ENCODE measurements at regions not wholly inside any gene's neighbourhood (a gene's known extent, or its start where the extent isn't known, plus 50 kb on each side); places are given as distances from the start of the nearest gene placed in this dataset.
A peak's percentile ranks its signal among the peaks of the same experiment; 100 is the strongest.

DNA sequence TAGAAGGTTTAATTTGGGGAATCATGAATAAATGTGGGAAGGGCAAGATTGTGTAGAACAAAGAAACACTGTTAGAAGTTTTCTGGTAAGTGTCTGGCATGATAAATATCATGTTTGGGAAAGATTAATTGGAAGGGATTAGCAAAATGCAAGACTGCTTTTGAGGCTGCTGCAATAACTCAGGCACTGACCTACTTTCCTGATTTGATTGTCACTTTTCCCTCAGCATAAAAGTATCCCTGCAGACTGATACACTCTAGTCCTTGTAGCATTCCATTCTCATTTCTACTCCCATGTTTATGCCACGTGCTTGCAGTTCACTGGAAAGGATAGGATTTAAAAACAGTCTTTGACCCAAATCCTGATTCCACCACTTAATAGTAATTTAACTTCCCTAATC lies 303.3 kb upstream of the SEMA3A start:
- no peak for DNase-seq (ENCODE audit: low read depth in 2 of 2)

DNA sequence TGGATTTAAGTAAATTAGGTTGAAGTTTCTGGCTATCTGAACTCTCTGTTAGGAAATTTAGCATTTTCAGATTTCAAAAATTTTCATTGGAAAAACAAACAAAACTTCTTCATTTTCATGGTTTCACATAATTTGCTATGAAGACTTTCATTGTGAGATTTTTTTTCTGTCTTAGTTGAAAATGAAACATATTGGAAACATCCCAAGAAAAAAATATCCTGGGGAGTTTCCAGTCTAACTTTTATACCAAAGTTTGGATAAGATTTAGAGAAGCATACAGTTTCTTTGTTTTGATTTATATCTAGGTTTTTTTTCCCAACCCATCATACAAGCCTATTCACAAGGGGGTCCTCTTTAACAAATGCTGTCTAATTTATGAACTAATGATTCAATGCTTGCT lies 300.5 kb upstream of the SEMA3A start:
- no peak for DNase-seq (ENCODE audit: low read depth in 2 of 2)

DNA sequence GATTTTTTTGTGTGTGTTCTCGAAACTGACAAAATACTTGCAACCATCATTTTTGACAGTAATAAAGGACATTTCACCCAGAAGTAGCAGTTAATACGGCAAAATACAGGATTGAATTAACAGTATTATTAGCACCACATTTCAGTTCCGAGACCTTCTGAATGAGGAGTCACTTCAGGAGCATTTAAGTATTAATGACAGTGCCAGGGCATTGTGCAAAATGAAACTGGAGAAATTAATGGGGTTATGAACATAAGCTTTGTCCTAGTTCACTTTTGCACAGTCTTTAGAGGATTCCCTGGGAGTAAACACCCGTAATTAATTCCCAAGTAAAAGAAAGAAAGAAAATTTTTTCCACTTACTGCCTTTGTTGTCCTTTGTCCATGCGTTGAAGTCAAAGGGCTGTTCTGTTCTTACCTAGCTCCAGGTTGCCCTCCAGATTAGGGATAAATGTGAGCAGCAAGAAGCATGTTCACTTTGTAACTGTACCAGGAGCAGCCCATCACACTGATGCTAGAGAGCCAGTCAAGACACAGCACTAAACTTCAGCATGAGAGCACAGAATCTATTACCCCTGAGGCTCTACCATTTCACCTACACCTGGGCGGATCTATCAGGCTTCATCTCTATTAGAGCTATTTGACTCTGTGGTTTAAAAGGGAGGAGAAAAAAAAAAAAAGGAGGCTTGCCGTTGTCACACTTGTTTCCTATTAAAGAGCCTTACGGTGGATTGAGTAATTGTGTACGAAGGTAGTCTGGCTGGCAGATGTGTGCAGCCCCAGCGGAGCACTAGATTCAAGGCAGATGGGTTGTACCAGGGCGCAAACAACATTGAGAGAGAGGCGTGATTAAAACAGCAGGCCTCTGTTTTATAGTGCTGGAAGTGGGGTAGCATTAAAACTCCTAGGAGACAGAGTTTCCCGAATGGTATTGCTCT lies 297.8 kb upstream of the SEMA3A start:
- DNase-seq (ENCODE audit: low read depth in 2 of 2), result no peak

DNA sequence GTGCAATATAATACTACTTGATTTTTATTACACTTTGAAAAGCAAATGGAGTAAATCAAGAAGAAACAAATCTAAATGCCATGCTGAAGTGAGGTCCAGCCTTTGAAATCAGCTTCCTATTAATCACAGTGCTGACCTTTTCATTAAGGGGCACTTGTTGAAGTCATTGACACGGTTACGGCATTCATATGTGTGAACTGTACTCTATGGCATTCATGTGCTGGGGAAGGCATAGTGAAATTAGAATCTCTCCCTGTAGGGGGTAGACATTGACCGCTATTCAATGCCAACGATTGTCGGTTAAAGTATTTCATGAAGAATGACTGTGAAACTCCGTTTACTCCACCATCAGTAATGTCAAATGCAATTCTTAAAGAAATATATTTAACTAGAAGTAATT lies 296.1 kb upstream of the SEMA3A start:
- DNase-seq (ENCODE audit: low read depth in 2 of 2), result no peak

DNA sequence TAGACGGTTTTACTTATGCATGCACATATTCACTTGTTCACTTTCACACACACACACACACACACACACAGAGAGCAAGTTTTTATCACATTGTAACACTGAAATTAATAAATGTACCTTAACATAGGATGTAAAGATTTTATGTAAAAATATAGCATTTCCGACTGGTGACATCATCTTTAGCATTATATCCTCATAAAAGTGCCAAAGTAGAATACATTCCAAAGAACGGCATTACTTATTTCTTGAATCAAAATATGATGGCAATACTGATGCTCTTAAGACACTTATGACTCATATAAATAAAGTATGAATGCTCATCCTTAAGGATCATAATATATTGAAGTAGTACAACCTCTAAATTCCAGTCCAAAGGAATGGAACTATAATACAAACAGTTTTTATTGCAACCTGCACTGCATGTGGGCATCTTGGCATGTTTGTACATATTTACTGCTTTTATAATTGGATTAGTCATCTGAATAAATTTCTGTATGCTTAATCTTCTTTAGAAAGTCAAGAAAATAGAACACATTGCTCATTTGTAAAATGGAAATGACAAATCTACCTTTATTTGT lies 290.0 kb upstream of the SEMA3A start:
- DNase-seq (ENCODE audit: low read depth in 2 of 2), result no peak

DNA sequence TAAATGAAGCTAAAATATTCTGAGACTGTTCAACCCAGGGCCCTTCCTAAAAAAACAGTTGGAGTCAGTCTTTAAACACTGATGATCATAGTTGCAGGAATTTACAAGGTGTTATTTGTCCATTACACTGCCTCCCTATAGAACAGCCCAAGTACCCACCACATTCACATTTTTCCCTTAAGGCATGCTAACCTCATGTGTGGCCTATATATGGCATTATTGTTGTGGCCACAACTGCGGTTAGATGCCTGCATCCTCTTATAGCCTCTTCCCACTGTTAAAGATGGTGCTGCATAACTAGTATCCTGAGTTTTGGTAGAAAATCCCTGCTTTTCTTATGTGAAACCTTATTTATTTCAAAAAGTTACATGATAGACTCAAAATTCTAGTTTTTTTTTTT lies 287.9 kb upstream of the SEMA3A start:
- DNase-seq (ENCODE audit: low read depth in 2 of 2), result no peak

DNA sequence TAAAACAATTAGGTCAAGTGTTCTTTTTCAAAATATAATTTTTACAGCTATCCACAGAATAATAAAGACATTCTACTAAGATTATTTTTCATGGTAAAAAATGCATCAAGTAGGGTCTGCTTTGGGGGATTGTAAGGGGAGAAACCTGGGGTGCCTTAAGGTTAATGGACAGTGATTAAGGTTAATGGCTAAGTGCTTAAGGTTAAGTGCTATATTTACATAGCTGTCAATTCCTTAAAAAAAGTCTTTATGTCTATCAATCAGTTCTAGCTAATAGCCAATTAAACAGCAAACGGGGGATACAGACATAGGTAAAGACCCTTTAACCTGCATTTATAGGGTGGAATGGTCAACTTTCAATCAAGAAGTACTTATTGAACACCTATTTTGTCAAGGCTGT lies 284.5 kb upstream of the SEMA3A start:
- no peak for DNase-seq (ENCODE audit: low read depth in 2 of 2)

DNA sequence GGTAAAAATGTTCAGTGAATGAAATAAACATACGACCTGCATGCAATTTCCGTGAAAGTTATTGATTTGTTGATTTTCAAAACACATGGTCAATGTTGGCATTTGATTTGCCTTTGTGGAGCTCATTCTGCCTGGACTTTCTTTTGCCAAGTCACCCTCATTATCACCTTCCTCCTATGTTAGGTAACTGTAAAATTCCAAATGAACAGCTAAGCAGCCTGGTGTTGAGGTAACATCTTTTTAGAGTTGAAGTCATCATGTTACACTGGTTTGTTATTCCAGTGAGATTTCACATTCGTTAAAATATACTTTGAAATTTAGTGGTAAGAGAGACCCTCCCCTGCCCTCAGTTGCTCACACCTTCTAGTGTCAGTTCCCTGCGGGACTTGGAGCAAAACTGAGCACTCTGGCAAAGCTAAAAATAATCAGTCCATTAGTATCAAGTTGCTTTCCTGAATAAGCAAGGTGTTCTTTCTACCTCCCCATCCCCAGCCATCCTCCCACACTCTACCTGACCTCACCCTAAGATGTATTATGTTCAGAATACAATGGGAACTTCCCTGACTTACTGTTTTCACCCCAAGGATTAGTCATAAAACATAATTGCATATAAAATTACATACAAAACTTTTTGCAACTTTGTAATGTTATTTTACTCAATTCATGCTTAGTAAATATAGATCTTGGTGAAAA lies 283.3 kb upstream of the SEMA3A start:
- no peak for DNase-seq (ENCODE audit: low read depth in 2 of 2)

DNA sequence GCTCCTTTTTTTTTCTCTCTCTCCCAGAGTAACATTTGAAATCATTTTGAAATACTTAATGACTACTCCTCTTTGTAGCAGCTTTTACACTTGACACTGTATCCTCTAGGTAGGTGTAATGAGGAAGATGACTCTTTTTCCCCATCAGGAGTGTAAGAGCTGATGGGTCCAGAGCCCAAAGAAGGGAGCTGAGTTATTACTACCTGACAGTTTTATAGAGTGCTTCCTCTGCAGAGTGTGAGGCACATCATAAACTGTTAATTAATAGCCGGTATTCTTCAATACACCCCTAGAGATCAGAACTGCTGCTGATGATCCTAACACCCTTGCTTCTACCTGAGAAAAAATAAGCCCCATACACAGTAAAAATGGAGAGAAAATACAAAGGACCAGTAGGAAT lies 279.8 kb upstream of the SEMA3A start:
- no peak for DNase-seq (ENCODE audit: low read depth in 2 of 2)

DNA sequence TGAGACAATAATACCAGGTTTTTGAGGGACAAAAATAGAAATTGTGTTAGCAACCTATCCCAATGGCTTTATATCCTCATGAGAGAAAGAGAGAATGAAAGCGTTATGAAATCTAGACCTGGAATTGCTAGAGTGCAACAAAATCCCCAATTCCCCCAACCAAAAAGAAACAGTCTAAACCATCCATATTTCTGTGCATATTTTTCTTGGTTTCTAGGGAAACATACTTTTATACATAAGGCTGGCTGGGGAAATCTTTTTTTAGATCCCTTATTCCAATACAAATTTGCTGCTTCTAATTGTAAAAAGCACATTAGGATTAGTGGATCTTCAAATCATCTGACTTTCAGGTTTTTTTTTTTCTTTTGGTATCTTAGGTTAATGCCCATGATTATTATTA lies 277.0 kb upstream of the SEMA3A start:
- DNase-seq (ENCODE audit: low read depth in 2 of 2), result no peak

DNA sequence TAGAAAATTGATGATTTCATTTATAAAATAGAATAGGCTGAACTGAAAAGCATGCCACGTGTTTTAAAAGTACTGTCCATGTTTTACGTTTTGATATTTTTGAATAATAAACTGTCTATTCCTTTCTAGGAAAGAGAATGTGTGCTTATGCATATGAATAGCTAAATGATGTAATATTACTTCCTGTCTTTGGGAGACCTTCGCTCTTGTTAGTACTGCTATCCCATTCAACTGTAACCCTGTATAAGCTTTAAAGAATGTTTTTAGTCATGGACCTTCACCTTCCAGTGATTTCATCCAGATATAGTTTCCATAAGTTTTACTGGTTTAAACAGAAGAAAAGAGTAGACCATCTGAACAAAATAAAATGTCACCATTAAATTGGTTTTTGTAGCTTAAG lies 274.4 kb upstream of the SEMA3A start:
- peak; percentile 33 to 70 for DNase-seq (ENCODE audit: low read depth in 2 of 2)

DNA sequence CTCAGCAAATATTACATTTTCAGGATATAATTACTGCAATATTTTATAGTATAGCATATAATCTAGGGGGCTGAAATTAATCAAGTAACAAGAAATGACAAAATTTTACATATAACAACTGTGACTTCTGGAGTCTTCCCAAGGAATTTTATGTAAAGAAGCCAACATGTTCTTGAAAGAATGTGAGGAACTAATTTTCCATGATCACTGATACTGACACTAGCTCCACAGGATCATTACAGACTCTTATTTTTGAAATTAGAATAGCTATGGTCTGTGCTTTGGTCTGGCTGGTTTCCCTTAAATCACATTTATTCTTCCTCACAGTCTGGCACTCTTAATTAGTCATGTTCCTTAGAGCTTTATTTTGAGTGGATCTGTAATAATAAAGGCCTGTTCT lies 267.7 kb upstream of the SEMA3A start:
- DNase-seq (ENCODE audit: low read depth in 2 of 2), result no peak

DNA sequence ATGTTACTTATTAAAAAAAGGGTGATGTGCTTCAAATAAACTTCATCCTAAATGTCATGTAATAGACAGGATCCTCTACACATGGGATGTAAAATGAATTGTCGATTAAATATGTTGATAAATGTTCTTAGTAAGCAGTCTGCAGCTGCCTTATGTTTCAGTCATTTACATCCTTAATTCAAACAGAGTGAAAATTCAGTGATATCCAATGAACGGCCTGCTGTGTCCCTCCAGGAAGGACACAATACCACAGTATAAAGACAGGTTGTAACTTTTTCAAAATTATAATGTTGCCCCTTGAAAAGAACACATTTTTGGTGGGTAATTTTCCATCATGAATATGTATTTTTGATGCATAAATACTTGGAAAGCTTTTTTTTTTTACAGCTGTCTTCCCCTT lies 266.5 kb upstream of the SEMA3A start:
- DNase-seq (ENCODE audit: low read depth in 2 of 2), result no peak

DNA sequence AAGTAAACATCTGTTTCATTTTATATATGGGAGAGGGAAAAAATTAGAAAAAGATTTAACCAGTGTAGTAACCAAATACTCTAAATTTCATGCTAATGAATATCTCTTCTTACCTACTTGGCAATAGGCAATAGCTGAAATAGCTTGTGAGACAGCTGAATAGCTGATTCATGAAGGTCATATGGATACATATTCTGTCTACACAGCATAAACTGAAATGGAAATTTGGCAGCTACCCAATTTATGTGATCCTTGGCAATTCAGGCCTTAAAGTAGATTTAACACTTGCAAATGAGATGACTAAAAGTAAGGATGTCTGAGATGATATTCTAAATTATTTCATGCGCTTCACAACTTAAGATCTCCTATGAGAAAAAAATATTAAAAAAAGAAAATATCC lies 261.2 kb upstream of the SEMA3A start:
- peak; percentile 56 to 60 for DNase-seq (ENCODE audit: low read depth in 2 of 2)

DNA sequence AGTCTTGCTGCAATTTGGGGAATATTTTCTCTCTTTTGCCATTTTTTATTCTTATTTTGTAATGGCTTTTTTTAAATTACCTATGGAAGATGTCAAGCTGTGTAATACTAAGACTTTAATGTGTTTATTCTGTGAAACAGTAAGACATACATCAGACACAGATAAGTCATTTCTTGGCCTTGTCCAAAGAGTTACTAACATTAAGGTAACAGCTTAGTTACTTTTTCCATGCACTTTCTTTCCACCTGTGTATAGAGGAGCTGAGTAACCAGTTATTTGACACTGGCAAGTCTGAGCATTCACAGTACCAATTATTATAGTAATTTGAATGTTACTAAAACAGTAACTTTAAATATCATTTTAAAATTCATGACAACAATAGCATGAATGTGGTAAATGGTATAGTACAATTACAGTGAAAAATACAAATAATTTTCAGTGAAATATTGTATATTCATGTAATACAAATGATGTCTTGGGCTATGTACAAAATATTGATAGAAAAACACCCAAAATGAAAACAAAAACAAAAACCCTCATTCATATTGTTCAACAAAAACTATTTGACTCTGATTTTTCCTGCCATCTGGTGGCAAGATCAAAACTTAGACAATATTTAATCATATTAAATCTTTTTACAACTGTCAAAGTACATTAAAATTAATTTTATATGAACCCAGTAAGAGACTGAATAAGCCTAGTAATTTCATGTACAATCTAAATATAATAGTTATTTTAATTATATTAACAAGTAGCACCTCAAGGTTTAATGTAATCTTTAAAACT lies 259.8 kb upstream of the SEMA3A start:
- DNase-seq (ENCODE audit: low read depth in 2 of 2), result peak; percentile 12 to 19

DNA sequence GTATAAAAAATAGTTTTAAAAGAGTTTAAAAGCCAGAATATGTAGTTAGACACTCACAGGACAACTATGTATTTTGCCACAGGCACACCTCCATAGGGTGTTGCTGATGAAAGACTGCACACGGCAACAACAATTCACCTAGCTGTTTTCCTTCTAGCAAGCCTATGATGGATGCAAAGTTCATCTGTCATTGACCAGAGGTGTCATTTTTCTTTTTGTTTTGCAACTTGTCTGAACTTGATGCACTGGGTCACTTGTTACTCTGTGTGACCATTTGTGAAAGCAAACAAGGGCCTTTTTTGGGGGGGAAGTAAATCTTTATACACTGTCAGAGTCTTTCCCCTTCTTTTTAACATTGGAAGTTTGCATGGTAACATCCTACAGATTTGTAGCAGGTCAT lies 258.0 kb upstream of the SEMA3A start:
- no peak for DNase-seq (ENCODE audit: low read depth in 2 of 2)

DNA sequence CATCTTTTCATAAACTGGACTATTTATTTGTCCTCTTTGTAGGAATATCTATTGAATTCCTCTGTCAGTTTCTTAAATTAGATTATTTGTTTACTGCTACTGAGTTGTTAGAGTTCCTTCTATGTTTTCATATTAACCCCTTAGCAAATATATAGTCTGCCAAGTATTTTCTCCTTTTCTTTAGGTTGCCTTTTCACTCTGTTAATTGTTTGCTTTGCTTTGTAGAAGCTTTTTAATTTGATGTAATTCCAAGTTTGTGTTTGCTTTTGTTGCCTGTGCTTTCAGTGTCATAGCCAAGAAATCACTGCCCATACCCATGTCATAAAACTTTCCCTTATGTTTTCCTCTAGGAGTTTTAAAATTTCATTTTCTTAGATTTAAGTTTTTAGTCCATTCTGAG lies 256.2 kb upstream of the SEMA3A start:
- no peak for DNase-seq (ENCODE audit: low read depth in 2 of 2)

DNA sequence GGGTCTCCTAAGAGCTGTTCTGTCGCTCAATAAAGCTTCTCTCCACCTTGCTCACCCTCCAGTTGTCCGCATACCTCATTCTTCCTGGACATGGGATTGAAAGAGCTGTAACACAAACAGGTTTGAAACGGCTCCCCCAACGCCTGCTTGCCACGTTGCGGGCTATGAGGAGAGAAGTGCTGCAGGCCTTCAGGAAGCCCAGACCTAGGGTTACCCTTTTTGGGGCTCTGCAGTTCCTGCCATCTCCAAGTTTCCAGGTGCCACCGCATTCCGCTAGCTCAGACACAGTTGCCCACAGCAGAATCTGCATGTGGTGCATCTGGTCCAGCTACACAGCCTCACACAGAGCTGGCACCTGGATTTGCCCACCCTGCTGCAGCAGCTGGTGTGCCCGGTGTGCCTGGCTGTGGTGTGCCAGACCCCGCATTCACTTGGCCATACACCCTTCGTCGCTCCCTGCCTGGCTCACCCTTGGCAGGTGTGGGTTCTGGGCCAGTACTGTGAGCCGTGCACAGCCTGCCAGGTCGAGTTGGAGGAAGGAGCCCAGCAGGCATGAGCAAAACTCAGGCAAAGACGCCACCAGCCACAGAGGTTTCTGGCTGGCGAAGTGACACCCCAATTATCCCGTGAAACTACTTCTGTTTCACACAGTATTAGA lies 253.2 kb upstream of the SEMA3A start:
- DNase-seq (ENCODE audit: low read depth in 2 of 2), result no peak

DNA sequence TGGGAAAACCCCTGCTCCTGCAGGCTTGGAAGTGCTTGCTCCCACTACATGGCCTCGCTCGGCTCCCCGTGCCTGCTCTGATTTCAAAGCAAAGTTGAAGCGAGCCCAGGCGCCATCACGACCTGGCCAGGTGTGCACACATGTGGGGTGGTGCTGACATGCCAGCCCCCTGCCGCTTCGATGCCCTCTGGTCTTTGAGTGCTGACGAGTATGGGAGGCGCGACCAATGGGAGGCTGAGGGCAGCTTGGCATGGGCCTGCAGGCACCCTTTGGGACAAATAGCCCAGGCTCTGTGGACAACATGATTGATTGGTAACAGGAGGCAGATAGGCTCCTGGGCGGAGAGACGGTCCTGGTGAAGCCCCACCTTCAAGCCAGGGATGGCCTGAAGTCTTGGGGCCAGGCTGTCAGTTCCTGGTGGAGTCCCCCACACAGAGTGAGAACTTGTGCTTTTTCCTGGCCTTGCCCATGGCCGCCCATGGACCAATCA lies 252.4 kb upstream of the SEMA3A start:
- DNase-seq (ENCODE audit: low read depth in 2 of 2), result no peak

DNA sequence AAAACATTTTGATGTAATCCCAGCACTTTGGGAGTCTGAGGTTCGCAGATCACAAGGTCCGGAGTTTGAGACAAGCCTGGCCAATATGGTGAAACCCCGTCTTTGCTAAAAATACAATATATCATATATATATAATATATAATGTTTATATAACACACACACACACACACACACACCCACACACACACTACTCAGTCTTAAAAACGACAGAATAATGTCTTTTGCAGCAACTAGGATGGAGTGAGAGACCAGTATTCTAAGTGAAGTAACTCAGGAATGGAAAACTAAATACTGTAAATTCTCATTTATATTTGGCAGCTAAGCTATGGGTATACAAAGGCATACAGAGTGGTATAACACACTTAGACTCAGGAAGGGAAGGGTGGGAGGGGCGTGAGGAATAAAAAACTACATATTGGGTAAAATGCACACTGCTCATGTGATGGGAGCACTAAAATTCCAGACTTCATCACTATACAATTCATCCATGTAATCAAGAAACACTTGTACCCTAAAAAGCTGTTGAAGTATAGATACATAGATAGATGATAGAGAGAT lies 231.2 kb upstream of the SEMA3A start:
- no peak for DNase-seq (ENCODE audit: low read depth in 2 of 2)

DNA sequence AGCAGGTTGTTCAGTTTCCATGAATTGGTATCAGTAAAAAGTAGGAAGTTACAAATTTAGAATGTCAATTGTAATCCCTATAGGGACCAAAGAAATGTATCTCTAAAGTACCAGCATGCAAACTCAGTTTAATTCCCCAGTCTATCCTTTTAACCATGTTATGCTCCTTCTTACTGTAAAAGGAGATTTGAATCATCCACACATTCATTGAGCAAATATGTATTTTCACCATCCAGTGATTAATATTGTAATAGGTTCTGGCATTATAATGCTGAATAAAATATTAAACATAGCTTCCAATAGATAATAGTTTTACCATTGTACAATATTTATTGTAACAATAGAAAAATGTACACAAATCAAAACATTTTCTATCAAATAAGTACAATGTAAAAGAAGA lies 228.2 kb upstream of the SEMA3A start:
- DNase-seq (ENCODE audit: low read depth in 2 of 2), result no peak
